ENCODE measurements at regions not wholly inside any gene's neighbourhood (a gene's known extent, or its start where the extent isn't known, plus 50 kb on each side); places are given as distances from the start of the nearest gene placed in this dataset.

GRCh38 chr5:124512236-124512635 is 234.2 kb downstream of the ZNF608 start:
- H3K9ac ChIP-seq (ENCODE audit: low read depth in 1 of 2, low read length in 2 of 2): no peak overlapping the region
- no peaks in the 10 kb centered on the region for H3K27me3 ChIP-seq (ENCODE audit: control insufficient read depth in 4 of 4, insufficient read depth in 4 of 4, low read length in 3 of 4)
- DNase-seq (ENCODE audit: low spot score): no peak
- no peak overlapping the region for H3K4me3 ChIP-seq (ENCODE audit: low read depth in 1 of 3, low read length in 3 of 3)
- TF ChIP-seq FOXA1 (IDR thresholded peaks at IDR 0.05) (no peak), SP1 (IDR thresholded peaks at IDR 0.05) (no peak), REST (IDR thresholded peaks at IDR 0.05) (no peak), ATF3 (IDR thresholded peaks at IDR 0.05) (no peak), MAX (IDR thresholded peaks at IDR 0.05) (no peak), HNF4G (IDR thresholded peaks at IDR 0.05) (no peak), ZBTB33 (IDR thresholded peaks at IDR 0.05) (no peak), GABPA (IDR thresholded peaks at IDR 0.05 in 1 of 2, conservative IDR thresholded peaks at IDR 0.05 in 1 of 2) (no peak), JUND (IDR thresholded peaks at IDR 0.05) (no peak), HNF4A (conservative IDR thresholded peaks at IDR 0.05) (no peak), RAD21 (IDR thresholded peaks at IDR 0.05) (no peak)
- WGBS: 59% methylated on average over 3 of the region's 3 CpGs
- H3K9me3 ChIP-seq (ENCODE audit: control insufficient read depth in 4 of 4, low read length in 3 of 4): no peaks in the 10 kb centered on the region
- H3K27ac ChIP-seq (ENCODE audit: low read depth in 1 of 2, low read length in 2 of 2): no peak overlapping the region
- no peaks in the 10 kb centered on the region for H3K36me3 ChIP-seq (ENCODE audit: control insufficient read depth in 4 of 4, insufficient read depth in 3 of 4, low read depth in 1 of 4, low read length in 3 of 4)
- peaks cover 0 to 1% (median 0%) of the 10 kb centered on the region in 4 donors for H3K4me1 ChIP-seq (ENCODE audit: control insufficient read depth in 4 of 4, insufficient read depth in 4 of 4, low read length in 3 of 4)

- Histone ChIP-seq H3K9me3 (ENCODE audit: control insufficient read depth in 4 of 4, low read length in 3 of 4) (no peaks in the 10 kb centered on the region), H3K9ac (ENCODE audit: low read depth in 1 of 2, low read length in 2 of 2) (no peak overlapping the region), H3K4me3 (ENCODE audit: low read depth in 1 of 3, low read length in 3 of 3) (no peak overlapping the region), H3K27me3 (ENCODE audit: control insufficient read depth in 4 of 4, insufficient read depth in 4 of 4, low read length in 3 of 4) (no peaks in the 10 kb centered on the region), H3K36me3 (ENCODE audit: control insufficient read depth in 4 of 4, insufficient read depth in 3 of 4, low read depth in 1 of 4, low read length in 3 of 4) (no peaks in the 10 kb centered on the region), H3K27ac (ENCODE audit: low read depth in 1 of 2, low read length in 2 of 2) (no peak overlapping the region), H3K4me1 (ENCODE audit: control insufficient read depth in 4 of 4, insufficient read depth in 4 of 4, low read length in 3 of 4) (peaks cover 0 to 1% (median 0%) of the 10 kb centered on the region in 4 donors)
- no peak for DNase-seq (ENCODE audit: low spot score)
- TF ChIP-seq NR2F2 (IDR thresholded peaks at IDR 0.05) (no peak), MAX (IDR thresholded peaks at IDR 0.05) (no peak), RAD21 (IDR thresholded peaks at IDR 0.05) (no peak), ATF3 (IDR thresholded peaks at IDR 0.05) (no peak)
Measured at GRCh38 chr5:124511791-124512190, 234.6 kb downstream of the ZNF608 start.
